IPS DF 4.7 (cell line): ENCODE measurements at regions not wholly inside any gene's neighbourhood (a gene's known extent, or its start where the extent isn't known, plus 50 kb on each side); places are given as distances from the start of the nearest gene placed in this dataset.
"Not testable (repeated sequence)": the region's sequence is repeated elsewhere in the genome, so short reads cannot be mapped to it uniquely, and the experiment has no call there.

Source experiments
- DNase-seq: peaks from one replicate; pipeline ENCODE4 v3.0.0-alpha.2; 2013; ENCODE audit warnings: low spot score; ENCODE audit errors: extremely low read depth

DNA sequence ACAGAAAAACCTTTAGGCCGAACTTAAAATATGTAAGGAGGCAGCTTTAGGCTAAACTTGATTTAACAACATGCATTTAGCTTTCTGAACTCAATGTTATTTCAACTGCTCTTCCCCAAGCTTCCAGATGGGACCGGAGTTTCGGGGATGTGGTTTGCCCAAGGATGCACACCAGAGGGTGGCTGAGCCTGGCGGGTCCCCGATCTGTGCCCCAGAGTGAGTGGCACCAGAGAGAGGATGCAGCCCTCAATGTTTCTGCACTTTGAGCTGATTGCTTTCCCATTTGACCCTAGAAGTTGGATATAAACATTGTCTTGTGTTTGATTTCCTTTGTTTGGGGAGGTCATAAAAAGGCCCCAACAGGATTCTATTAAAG lies 348.0 kb upstream of the TNRC6C start:
- DNase-seq, result no peak

DNA sequence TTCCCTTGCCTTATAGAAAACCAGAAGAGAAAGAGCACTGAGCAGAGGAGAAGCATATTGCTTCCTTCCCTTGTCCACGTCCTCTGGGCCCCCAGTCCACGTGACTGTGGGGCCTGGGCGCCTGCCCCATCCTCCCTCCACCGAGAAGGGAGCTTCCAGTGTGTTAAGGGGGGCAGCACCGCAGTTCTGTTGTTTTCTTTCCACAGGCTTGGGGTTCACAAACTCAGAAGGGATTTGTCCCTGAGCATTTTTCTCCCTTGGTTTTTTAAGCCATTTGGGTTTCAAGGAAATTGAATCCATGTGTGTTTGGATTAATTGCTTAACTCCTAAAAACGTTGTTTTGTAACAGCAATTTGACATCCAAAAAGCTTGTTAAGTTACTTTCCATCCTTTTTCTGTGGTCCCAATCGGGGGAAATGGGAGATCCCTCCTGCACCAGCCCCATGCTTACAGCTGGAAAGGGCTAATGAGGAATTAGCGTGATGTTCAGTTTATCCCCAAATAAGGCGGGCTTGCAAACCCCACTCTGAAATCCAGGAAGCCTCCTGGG lies 347.5 kb upstream of the TNRC6C start:
- no peak for DNase-seq

- no peak for DNase-seq
These were observed 346.6 kb upstream of the TNRC6C start for GRCh38 chr17:77611791-77612502.

- no peak for DNase-seq
These were observed 345.3 kb upstream of the TNRC6C start for GRCh38 chr17:77613218-77613617.

GRCh38 chr17:77613627-77614026 lies 344.9 kb upstream of the TNRC6C start:
- DNase-seq, result no peak

- DNase-seq, result no peak
These were observed 342.7 kb upstream of the TNRC6C start for GRCh38 chr17:77615703-77616253.

DNA sequence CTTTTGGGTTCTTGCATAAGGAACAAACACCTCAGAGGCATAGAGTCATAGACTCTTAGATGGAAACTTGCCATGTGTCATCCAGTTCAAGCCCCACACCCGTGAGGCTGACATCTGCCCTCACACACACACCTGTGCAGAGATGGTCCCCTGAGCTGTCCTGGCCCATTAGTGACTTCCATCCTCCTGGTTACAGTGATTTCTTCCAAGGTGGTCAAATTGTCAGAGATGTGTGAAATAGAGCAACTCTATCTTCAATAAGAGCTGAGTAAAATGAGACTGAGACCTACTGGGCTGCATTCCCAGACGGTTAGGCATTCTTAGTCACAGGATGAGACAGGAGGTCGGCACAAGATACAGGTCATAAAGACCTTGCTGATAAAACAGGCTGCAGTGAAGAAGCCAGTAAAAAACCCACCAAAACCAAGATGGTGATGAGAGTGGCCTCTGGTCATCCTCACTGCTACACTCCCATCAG lies 342.2 kb upstream of the TNRC6C start:
- DNase-seq, result no peak

- no peak for DNase-seq
These were observed 341.0 kb upstream of the TNRC6C start for GRCh38 chr17:77617516-77617915.

- no peak for DNase-seq
These were observed 340.3 kb upstream of the TNRC6C start for GRCh38 chr17:77618173-77618572.

DNA sequence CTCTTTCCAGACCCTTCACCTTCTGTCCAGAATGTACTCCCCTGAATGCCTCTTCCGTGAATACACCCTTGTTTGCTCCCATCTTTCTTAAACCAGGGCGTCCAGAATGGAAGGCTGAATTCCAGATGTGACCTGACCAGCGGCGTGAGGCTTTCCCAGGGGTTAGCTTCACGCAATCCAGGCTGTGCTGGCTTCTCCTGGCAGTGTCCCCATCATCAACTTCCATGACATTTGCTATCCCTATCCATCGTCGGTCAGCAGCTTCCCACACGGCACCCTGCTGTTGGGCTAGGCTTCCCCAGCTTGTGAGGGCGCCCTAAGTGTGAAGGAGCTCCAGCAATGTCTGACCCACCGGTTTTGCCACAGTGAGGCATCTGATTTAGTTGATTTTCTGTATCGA lies 339.8 kb upstream of the TNRC6C start:
- no peak for DNase-seq

DNA sequence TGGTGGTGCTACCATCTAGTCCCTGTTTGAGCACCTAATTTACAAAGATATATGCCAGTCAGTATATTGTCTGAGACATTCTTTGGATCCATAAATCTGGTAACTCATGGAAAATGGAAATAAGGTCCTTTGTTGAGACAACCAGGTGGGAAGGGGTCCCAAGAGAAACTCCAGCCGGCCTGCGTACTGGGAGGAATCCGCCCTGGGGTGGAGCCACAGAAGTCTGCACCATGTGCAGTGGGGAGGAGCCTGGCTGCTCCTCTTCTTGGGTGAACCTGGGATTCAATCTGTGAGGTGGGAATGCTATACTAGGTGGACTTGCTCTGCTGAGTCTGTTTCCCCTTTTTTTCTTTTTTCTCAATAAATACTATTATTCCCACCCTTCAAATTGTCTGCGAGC lies 339.2 kb upstream of the TNRC6C start:
- no peak for DNase-seq

DNA sequence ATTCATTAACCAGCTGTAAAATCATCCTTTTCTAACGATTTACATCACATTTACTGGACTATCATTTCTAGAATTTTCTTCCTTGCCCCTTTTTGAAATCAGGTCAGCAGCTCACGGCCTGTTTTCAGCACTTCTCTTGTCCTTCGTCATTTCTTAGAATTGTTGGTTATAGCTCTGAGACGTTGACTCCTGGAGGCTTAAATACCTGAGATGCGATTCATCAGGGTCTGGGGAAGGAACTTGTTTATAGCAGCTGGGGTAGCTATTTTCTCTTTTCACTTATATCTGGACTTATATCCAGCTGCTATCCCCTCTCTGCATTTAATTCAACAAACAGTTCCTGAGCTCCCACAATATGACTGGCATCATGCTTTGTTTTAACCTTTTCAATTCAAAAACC lies 338.7 kb upstream of the TNRC6C start:
- no peak for DNase-seq

GRCh38 chr17:77620282-77620681 lies 338.2 kb upstream of the TNRC6C start:
- no peak for DNase-seq

- not testable (repeated sequence) for DNase-seq
These were observed 336.4 kb upstream of the TNRC6C start for GRCh38 chr17:77622084-77622483.

DNA sequence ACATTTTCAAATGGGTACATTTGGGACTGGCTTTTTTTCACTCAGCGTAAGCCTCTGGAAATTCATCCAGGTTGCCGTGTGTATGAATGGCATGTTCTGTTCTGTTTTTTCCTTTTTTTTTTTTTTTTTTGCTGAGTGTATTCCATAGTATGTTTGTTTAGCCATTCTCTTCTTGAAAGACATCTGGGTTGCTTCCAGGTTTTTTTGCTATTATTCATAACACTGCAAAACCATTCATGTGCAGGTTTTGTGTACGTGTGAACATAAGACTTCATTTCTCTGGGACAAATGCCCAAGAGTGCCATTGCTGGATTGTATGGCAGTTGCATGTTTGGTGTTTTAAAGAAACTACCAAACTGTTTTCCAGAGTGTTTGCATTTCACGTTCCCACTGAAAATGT lies 335.9 kb upstream of the TNRC6C start:
- no peak for DNase-seq

- DNase-seq, result not testable (repeated sequence)
These were observed 335.2 kb upstream of the TNRC6C start for GRCh38 chr17:77623321-77623720.

- no peak for DNase-seq
These were observed 330.5 kb upstream of the TNRC6C start for GRCh38 chr17:77628035-77628434.

DNA sequence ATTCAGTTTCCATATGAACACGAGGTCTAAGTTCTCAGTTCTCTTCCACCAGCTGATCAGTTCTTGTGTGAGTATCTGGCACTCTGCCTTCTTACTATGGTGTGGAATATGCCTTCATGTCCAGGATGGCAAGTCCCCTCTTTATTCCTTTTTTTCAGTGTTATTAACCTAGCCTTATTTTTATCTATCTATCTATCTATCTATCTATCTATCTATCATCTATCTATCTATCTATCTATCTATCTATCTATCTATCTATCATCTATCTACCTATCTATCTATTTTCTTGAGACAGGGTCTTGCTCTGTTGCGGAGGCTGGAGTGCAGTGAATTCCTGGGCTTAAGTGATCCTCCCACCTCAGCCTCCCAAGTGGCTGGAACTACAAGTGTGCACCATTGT lies 329.2 kb upstream of the TNRC6C start:
- not testable (repeated sequence) for DNase-seq

GRCh38 chr17:77631307-77631706 lies 327.2 kb upstream of the TNRC6C start:
- DNase-seq, result no peak

- DNase-seq, result no peak
These were observed 325.9 kb upstream of the TNRC6C start for GRCh38 chr17:77632619-77633018.

DNA sequence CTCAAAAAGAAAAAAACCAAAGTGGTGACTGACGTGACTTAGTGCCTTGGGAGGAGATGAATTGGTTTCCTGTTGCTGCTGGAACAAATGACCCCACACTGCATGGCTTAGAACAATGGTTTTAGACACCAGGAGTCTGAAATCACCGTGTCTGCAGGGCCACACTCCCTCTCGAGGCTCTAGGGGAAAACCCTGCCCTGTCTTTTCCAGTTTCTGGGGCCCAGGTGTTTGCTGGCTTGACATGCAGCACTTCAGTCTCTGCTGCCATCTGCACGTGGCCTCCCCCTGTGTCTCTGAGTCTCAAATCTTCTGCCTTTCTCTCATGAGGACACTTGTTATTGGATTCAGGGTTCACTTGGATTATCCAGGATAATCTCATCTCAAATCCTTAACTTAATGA lies 323.8 kb upstream of the TNRC6C start:
- no peak for DNase-seq

GRCh38 chr17:77635176-77635575 lies 323.3 kb upstream of the TNRC6C start:
- no peak for DNase-seq

DNA sequence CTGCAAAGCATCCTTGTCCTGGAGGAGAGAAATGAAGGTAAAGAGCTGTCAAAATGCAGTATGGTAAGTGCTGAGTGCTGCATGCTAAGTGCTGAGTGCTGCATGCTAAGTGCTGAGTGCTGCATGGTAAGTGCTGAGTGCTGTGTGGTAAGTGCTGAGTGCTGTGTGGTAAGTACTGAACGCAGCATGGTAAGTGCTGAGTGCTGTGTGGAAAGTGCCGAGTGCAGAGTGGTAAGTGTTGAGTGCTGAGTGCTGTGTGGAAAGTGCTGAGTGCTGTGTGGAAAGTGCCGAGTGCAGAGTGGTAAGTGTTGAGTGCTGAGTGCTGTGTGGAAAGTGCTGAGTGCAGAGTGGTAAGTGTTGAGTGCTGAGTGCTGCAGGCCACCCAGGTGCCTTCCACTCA lies 322.7 kb upstream of the TNRC6C start:
- not testable (repeated sequence) for DNase-seq
